MM.1S (cell line): ENCODE measurements at regions not wholly inside any gene's neighbourhood (a gene's known extent, or its start where the extent isn't known, plus 50 kb on each side); places are given as distances from the start of the nearest gene placed in this dataset.

ENCODE experiments used
- DNase-seq: peaks from one replicate; pipeline ENCODE4 v3.0.0-alpha.2; 2015
- H2AFZ ChIP-seq: fragments of 300-600 bp; sonication (generic); 2 replicates; pipeline ENCODE4 v1.6.0; 2016; ENCODE audit warnings: antibody characterized with exemption, low read length
- H3F3A ChIP-seq: fragments of 300-600 bp; sonication (generic); 2 replicates; pipeline ENCODE4 v1.6.1; 2016; ENCODE audit warnings: mild to moderate bottlenecking, antibody characterized with exemption, low read length, moderate library complexity, mixed read lengths; ENCODE audit not compliant: insufficient read depth
- H3K27ac ChIP-seq: fragments of 300-600 bp; sonication (generic); 2 replicates; pipeline ENCODE4 v1.5.1; 2016; ENCODE audit warnings: mild to moderate bottlenecking, low read length
- H3K27me3 ChIP-seq: fragments of 300-600 bp; sonication (generic); replicated peaks from 2 replicates; pipeline ENCODE4 v1.6.0; 2016; ENCODE audit warnings: low read length; ENCODE audit not compliant: insufficient read depth
- H3K36me3 ChIP-seq: fragments of 300-600 bp; sonication (generic); replicated peaks from 2 replicates; pipeline ENCODE4 v1.6.1; 2016; ENCODE audit warnings: mild to moderate bottlenecking, low read length, mixed read lengths; ENCODE audit not compliant: insufficient read depth
- H3K4me1 ChIP-seq: fragments of 300-600 bp; sonication (generic); 2 replicates; pipeline ENCODE4 v1.6.1; 2016; ENCODE audit warnings: low read length, mixed read lengths
- H3K4me2 ChIP-seq: fragments of 300-600 bp; sonication (generic); 2 replicates; pipeline ENCODE4 v1.6.0; 2016; ENCODE audit warnings: low read depth, low read length
- H3K4me3 ChIP-seq: fragments of 300-600 bp; sonication (generic); 2 replicates; pipeline ENCODE4 v1.5.1; 2016; ENCODE audit warnings: low read length, mixed read lengths
- H3K79me2 ChIP-seq: fragments of 300-600 bp; sonication (generic); 2 replicates; pipeline ENCODE4 v1.6.1; 2016; ENCODE audit warnings: mixed run types, low read length, mixed read lengths
- H3K9ac ChIP-seq: fragments of 300-600 bp; sonication (generic); 2 replicates; pipeline ENCODE4 v1.6.1; 2016; ENCODE audit warnings: low read length, mixed read lengths
- H3K9me2 ChIP-seq: fragments of 300-600 bp; sonication (generic); replicated peaks from 2 replicates; pipeline ENCODE4 v1.6.1; 2016; ENCODE audit warnings: mild to moderate bottlenecking, low read length, mixed read lengths; ENCODE audit not compliant: insufficient read depth
- H3K9me3 ChIP-seq: fragments of 300-600 bp; sonication (generic); replicated peaks from 2 replicates; pipeline ENCODE4 v1.6.1; 2016; ENCODE audit warnings: mild to moderate bottlenecking, low read length, mixed read lengths; ENCODE audit not compliant: insufficient read depth
- H4K20me1 ChIP-seq: fragments of 300-600 bp; sonication (generic); 2 replicates; pipeline ENCODE4 v1.6.1; 2016; ENCODE audit warnings: mild to moderate bottlenecking, low read length, moderate library complexity, mixed read lengths; ENCODE audit not compliant: insufficient read depth
- CTCF ChIP-seq: fragments of 300-600 bp; sonication (generic); IDR thresholded peaks from 2 replicates; pipeline ENCODE4 v1.5.1; 2016; ENCODE audit warnings: antibody characterized with exemption, low read length, mixed read lengths
- EZH2 ChIP-seq: fragments of 300-600 bp; sonication (generic); optimal IDR thresholded peaks from 2 replicates; pipeline ENCODE3; 2017; ENCODE audit warnings: low read depth, mild to moderate bottlenecking, antibody characterized with exemption, low read length, mixed read lengths
- EZH2phosphoT487 ChIP-seq: fragments of 300-600 bp; sonication (generic); IDR thresholded peaks from 2 replicates; pipeline ENCODE4 v1.6.1; 2018; ENCODE audit warnings: antibody characterized with exemption, low read length

- H3F3A ChIP-seq, result no peaks in the 10 kb centered on the region
Observed at GRCh38 chr7:51878865-51879264, 562.3 kb upstream of the COBL start.

GRCh38 chr7:51869452-51869851 is 552.8 kb upstream of the COBL start:
- Histone ChIP-seq H3K27ac (no peak overlapping the region), H3K9me3 (no peaks in the 10 kb centered on the region), H4K20me1 (no peaks in the 10 kb centered on the region), H3K36me3 (no peaks in the 10 kb centered on the region), H3K4me1 (no peaks in the 10 kb centered on the region), H3K4me3 (no peak overlapping the region), H3K27me3 (no peaks in the 10 kb centered on the region), H3K4me2 (no peak overlapping the region), H3K79me2 (no peaks in the 10 kb centered on the region), H3K9ac (no peak overlapping the region), H3K9me2 (no peaks in the 10 kb centered on the region), H3F3A (no peaks in the 10 kb centered on the region), H2AFZ (no peak overlapping the region)
- no peak for DNase-seq
- TF ChIP-seq EZH2, result no peak
- TF ChIP-seq EZH2phosphoT487, result no peak
- no peak for TF ChIP-seq CTCF

More at GRCh38 chr7:51878865-51879264, 562.3 kb upstream of the COBL start:
- no peak overlapping the region for H3K4me2 ChIP-seq
- H3K27ac ChIP-seq, result no peak overlapping the region
- no peak overlapping the region for H3K4me3 ChIP-seq
- DNase-seq, result no peak
- no peak overlapping the region for H2AFZ ChIP-seq
- TF ChIP-seq EZH2 (no peak), EZH2phosphoT487 (no peak), CTCF (no peak)
- H3K4me1 ChIP-seq, result no peaks in the 10 kb centered on the region
- H3K79me2 ChIP-seq, result no peaks in the 10 kb centered on the region
- H3K9ac ChIP-seq, result no peak overlapping the region
- H3K27me3 ChIP-seq, result no peaks in the 10 kb centered on the region
- no peaks in the 10 kb centered on the region for H3K36me3 ChIP-seq
- H3K9me3 ChIP-seq, result no peaks in the 10 kb centered on the region
- H4K20me1 ChIP-seq, result no peaks in the 10 kb centered on the region
- H3K9me2 ChIP-seq, result no peaks in the 10 kb centered on the region

- no peaks in the 10 kb centered on the region for H3K9me3 ChIP-seq
- no peak overlapping the region for H3K4me2 ChIP-seq
- H2AFZ ChIP-seq, result no peak overlapping the region
- H3K9ac ChIP-seq, result no peak overlapping the region
- H3K27ac ChIP-seq, result no peak overlapping the region
- no peaks in the 10 kb centered on the region for H4K20me1 ChIP-seq
- no peak overlapping the region for H3K4me3 ChIP-seq
- no peaks in the 10 kb centered on the region for H3F3A ChIP-seq
- no peaks in the 10 kb centered on the region for H3K27me3 ChIP-seq
- H3K79me2 ChIP-seq, result no peaks in the 10 kb centered on the region
- no peaks in the 10 kb centered on the region for H3K9me2 ChIP-seq
- H3K4me1 ChIP-seq, result no peaks in the 10 kb centered on the region
- DNase-seq, result no peak
- no peak for TF ChIP-seq EZH2
- TF ChIP-seq CTCF, result no peak
- TF ChIP-seq EZH2phosphoT487, result no peak
- no peaks in the 10 kb centered on the region for H3K36me3 ChIP-seq
Observed at GRCh38 chr7:51867117-51867516, 550.5 kb upstream of the COBL start.
